ENCODE measurements at regions not wholly inside any gene's neighbourhood (a gene's known extent, or its start where the extent isn't known, plus 50 kb on each side); places are given as distances from the start of the nearest gene placed in this dataset.
"Not testable (repeated sequence)": the region's sequence is repeated elsewhere in the genome, so short reads cannot be mapped to it uniquely, and the experiment has no call there.

DNA sequence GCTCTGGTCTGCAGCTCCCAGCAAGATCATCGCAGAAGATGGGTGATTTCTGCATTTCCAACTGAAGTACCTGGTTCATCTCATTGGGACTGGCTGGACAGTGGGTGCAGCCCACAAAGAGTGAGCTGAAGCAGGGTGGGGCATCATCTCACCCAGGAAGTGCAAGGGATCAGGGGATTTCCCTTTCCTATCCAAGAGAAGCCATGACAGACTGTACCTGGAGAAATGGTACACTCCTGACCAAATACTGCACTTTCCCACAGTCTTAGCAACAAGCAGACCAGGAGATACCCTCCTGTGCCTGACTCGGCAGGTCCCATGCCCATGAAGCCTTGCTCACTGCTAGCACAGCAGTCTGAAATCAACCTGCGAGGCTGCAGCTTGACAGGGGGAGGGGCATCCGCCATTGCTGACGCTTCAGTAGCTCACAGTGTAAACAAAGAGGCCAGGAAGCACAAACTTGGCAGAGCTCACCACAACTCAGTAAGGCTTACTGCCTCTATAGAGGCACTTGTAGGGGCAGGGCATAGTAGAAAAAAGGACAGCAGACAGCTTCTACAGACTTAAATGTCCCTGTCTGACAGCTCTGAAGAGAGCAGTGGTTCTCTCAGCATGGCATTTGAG is 60.5 kb downstream of the AREG start:
- peak in 1 of 2 donors; percentile 59 for DNase-seq (ENCODE audit: low spot score in 2 of 2)
- H3K36me3 ChIP-seq; H3K4me3 ChIP-seq; H3K27me3 ChIP-seq; intact Hi-C loops (cut with DNase I); H3K27ac ChIP-seq; H3K4me1 ChIP-seq; H3K9me3 ChIP-seq: not testable (repeated sequence)

DNA sequence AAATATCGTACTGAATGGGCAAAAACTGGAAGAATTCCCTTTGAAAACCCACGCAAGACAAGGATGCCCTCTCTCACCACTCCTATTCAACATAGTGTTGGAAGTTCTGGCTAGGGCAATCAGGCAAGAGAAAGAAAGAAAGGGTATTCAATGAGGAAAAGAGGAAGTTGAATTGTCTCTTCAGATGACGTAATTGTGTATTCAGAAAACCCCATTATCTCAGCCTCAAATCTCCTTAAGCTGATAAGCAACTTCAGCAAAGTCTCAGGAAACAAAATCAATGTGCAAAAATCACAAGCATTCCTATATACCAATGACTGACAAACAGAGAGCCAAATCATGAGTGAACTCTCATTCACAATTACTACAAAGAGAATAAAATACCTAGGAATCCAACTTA is 64.4 kb downstream of the AREG start:
- DNase-seq (ENCODE audit: low spot score in 2 of 2); intact Hi-C loops (cut with DNase I): not testable (repeated sequence)

DNA sequence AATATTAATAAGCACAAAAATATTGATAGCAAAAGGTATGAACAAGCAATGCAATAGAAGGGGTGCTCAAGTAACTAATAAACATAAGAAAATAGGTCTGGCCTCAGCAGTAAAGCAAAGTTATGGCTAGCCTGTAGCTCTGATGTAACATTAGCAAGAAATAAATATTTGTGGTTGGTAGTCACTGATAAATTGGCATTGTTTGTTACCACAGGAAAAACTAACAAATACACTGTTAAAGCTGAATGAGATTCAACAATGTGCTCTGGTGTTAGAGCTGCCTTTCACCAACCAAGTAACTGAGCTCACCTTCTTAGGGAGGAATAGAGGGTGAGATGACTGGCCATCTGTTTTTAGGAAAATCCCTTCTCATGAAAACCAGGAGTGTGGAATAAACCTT is 71.4 kb downstream of the AREG start:
- intact Hi-C loops (cut with DNase I), result no loop called here
- Histone ChIP-seq H3K27ac (no peak overlapping the region), H3K4me1 (no peaks in the 10 kb centered on the region), H3K27me3 (no peaks in the 10 kb centered on the region), H3K9me3 (no peaks in the 10 kb centered on the region), H3K36me3 (no peaks in the 10 kb centered on the region), H3K4me3 (no peak overlapping the region)
- TF ChIP-seq, protein P1, sequence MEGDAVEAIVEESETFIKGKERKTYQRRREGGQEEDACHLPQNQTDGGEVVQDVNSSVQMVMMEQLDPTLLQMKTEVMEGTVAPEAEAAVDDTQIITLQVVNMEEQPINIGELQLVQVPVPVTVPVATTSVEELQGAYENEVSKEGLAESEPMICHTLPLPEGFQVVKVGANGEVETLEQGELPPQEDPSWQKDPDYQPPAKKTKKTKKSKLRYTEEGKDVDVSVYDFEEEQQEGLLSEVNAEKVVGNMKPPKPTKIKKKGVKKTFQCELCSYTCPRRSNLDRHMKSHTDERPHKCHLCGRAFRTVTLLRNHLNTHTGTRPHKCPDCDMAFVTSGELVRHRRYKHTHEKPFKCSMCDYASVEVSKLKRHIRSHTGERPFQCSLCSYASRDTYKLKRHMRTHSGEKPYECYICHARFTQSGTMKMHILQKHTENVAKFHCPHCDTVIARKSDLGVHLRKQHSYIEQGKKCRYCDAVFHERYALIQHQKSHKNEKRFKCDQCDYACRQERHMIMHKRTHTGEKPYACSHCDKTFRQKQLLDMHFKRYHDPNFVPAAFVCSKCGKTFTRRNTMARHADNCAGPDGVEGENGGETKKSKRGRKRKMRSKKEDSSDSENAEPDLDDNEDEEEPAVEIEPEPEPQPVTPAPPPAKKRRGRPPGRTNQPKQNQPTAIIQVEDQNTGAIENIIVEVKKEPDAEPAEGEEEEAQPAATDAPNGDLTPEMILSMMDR (IDR thresholded peaks at IDR 0.05), result no peak
- DNase-seq (ENCODE audit: low spot score in 2 of 2), result no peak

More for the DNA sequence above, 64.4 kb downstream of the AREG start:
- H3K4me1 ChIP-seq, H3K9me3 ChIP-seq, H3K4me3 ChIP-seq, H3K36me3 ChIP-seq, H3K27ac ChIP-seq, H3K27me3 ChIP-seq: not testable (repeated sequence)

DNA sequence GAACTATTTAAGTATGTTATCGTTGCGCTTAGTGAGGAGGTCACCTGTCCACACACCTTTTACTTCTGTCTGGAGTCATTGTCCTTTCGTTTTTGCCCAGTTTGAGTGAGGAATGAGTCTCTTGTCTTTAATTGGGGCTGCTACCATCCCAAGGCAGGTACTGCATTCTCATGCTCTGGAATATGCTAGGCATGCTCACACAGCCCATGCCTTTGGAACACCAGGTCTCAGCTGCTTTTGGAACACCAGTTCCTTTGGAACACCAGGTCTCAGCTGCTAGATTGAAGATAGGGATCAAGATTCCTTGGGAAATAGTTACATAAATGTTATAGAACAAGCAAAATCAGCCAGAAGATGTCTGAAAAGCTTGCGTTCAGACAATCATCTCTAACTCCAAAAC is 73.1 kb downstream of the AREG start:
- H3K27ac ChIP-seq, result no peak overlapping the region
- intact Hi-C loops (cut with DNase I), result no loop called here
- no peaks in the 10 kb centered on the region for H3K9me3 ChIP-seq
- no peak overlapping the region for H3K4me3 ChIP-seq
- no peaks in the 10 kb centered on the region for H3K27me3 ChIP-seq
- H3K4me1 ChIP-seq, result no peaks in the 10 kb centered on the region
- no peak for DNase-seq (ENCODE audit: low spot score in 2 of 2)
- TF ChIP-seq, protein P1 (IDR thresholded peaks at IDR 0.05), result no peak
- no peaks in the 10 kb centered on the region for H3K36me3 ChIP-seq

DNA sequence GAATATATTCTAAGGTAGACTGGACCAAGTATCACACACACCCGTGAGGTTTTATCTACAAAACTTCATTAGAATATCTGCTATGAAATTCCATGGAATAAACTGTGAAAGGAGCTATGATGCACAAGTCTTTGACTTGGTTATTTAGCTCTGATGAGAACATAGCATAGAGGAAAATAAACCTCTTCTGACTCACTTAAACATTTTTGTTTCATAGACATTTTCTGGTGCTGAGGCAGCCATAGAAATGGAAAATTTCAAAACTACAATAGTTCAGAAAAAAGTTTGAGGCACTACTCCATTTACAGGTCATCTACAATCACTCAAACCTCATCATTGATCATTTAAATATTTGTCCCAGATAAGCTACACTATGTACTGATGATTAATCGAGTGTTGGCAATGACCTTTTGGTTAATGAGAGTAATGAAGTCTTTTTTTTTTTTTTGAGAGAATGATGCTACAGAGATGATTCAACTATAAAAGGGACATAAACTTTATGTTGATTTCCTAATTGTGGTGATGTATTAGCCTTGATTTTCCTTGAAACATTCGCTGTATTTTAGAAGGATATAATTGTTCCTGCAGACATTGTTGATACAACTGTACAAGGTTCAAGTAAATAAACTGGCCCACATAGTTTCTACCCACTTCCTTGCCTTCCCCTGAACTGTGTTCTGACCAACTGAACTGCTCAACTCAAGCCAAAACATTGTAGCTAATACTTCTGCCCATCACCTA is 77.5 kb downstream of the AREG start:
- Histone ChIP-seq H3K27ac (no peak overlapping the region), H3K4me3 (no peak overlapping the region), H3K36me3 (no peaks in the 10 kb centered on the region), H3K9me3 (no peaks in the 10 kb centered on the region), H3K4me1 (no peaks in the 10 kb centered on the region), H3K27me3 (no peaks in the 10 kb centered on the region)
- no peak for DNase-seq (ENCODE audit: low spot score in 2 of 2)
- TF ChIP-seq, protein P1 (IDR thresholded peaks at IDR 0.05), result no peak
- intact Hi-C loops (cut with DNase I), result no loop called here

DNA sequence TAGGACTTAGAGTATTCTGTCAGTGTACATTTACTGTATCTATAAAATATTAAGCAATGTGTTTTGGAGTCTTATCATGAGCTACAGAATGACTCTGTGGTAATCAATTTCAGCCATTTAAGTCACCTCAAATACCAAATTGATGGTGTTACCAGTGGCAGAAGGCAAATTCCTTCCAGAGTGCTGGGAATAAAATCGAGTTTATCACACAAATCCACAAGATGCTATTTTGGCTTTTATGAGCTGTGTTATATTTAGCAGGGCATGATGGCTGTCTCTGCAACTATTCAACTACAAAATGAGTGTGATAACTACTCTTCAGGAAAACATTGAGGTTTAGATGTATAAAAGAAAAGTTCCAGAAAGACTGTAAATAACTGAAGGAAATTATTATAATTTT is 78.2 kb downstream of the AREG start:
- intact Hi-C loops (cut with DNase I), result no loop called here
- H3K4me3 ChIP-seq, result no peak overlapping the region
- no peaks in the 10 kb centered on the region for H3K4me1 ChIP-seq

More for the DNA sequence above, 78.2 kb downstream of the AREG start:
- no peak overlapping the region for H3K27ac ChIP-seq
- H3K27me3 ChIP-seq, result no peaks in the 10 kb centered on the region
- TF ChIP-seq, protein P1 (IDR thresholded peaks at IDR 0.05), result no peak
- no peaks in the 10 kb centered on the region for H3K9me3 ChIP-seq
- no peaks in the 10 kb centered on the region for H3K36me3 ChIP-seq
- no peak for DNase-seq (ENCODE audit: low spot score in 2 of 2)
